Right lobe of liver (tissue), 4 donors: ENCODE measurements at regions not wholly inside any gene's neighbourhood (a gene's known extent, or its start where the extent isn't known, plus 50 kb on each side); places are given as distances from the start of the nearest gene placed in this dataset.

Source experiments
- CTCF ChIP-seq, 4 donors: fragments of 200-600 bp in 3 of 4; fragments of 450-650 bp in 1 of 4; IDR thresholded peaks; one replicate each; pipeline versions ENCODE4 v1.5.1 to v1.8.0; 2016 to 2022; ENCODE audit warnings: antibody characterized with exemption in 4 of 4, mild to moderate bottlenecking in 2 of 4
- POLR2A ChIP-seq: fragments of 450-650 bp; IDR thresholded peaks from one replicate; pipeline ENCODE4 v1.6.1; 2017; ENCODE audit warnings: antibody characterized with exemption, mild to moderate bottlenecking
- donor health status: DM: no; HTN: no; CAD: no.
- donor health status: DM: no; HTN: no; CAD: no.
- donor health status: DM: no; HTN: yes; CAD: no.

DNA sequence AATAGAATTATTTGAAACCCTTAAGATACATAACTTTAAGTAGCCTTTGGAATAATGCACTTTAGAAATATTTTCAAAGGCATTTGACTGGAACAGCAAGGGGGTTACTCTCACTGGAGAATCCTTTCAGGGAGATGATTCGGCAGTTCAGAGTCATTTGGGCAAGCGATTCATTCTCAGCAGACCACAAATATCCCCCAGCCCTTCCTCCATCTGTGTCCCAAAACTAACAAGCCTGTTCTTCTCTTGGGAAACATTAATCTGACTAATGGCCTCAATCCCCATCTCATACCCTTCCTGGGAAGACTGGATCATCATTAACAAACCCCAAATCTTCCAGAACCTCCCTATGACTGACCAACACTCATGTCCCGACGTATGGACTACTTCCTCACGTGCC, 65.8 kb upstream of the S1PR3 start:
- TF ChIP-seq CTCF (IDR thresholded peaks at IDR 0.05) (no peak), POLR2A (no peak)
